IMR-90 (cell line): ENCODE measurements at regions not wholly inside any gene's neighbourhood (a gene's known extent, or its start where the extent isn't known, plus 50 kb on each side); places are given as distances from the start of the nearest gene placed in this dataset.
A peak's percentile ranks its signal among the peaks of the same experiment; 100 is the strongest.

ENCODE experiments used
- ATAC-seq: fragments of 200-7000 bp; cut with Tn5 transposase; 2 replicates; pipeline ENCODE4 v1.9.1; 2020; ENCODE audit warnings: low read depth, mild to moderate bottlenecking, moderate library complexity
- BruUV-seq: library from RNA; stranded (reverse); fragments of 400-500 nt; replicated peaks from 2 replicates; lab custom pipeline; 2021; lab: Mats Ljungman, UMichigan
- CTCF ChIA-PET: fragments of 300-600 bp; formaldehyde crosslinking; extraction: SDS; loops from one replicate; lab custom pipeline; 2021; ENCODE audit warnings: antibody characterized with exemption; lab: Yijun Ruan, JAX
- POLR2A ChIA-PET: fragments of 300-600 bp; sonication (Branson Sonifier 250); formaldehyde crosslinking; loops from one replicate; lab custom pipeline; 2022; ENCODE audit warnings: antibody characterized with exemption; ENCODE audit not compliant: unreplicated experiment; lab: Charles Lee
- DNase-seq: peaks from one replicate; pipeline ENCODE4 v3.0.0; 2013
- H2AFZ ChIP-seq: replicated peaks from 2 replicates; pipeline ENCODE3; 2013; ENCODE audit warnings: low read length, mild to moderate bottlenecking; ENCODE audit not compliant: poor library complexity
- H2AK5ac ChIP-seq: 2 replicates; pipeline ENCODE4 v1.6.1; 2013; ENCODE audit warnings: low read depth, low read length, inconsistent platforms
- H2AK9ac ChIP-seq: replicated peaks from 2 replicates; pipeline ENCODE3; 2013; ENCODE audit warnings: mild to moderate bottlenecking, low read depth, low read length, moderate library complexity; ENCODE audit not compliant: poor library complexity
- H2BK120ac ChIP-seq: 2 replicates; pipeline ENCODE4 v1.6.1; 2013; ENCODE audit warnings: low read depth, low read length, inconsistent platforms
- H2BK15ac ChIP-seq: 3 replicates; pipeline ENCODE4 v1.6.1; 2013; ENCODE audit warnings: low read depth, low read length, inconsistent platforms
- H2BK20ac ChIP-seq: 2 replicates; pipeline ENCODE4 v1.6.1; 2013; ENCODE audit warnings: low read depth, mild to moderate bottlenecking, inconsistent platforms, low read length, moderate library complexity
- H2BK5ac ChIP-seq: 2 replicates; pipeline ENCODE4 v1.6.1; 2013; ENCODE audit warnings: mild to moderate bottlenecking, low read depth, low read length, inconsistent platforms; ENCODE audit not compliant: poor library complexity, severe bottlenecking
- H3K14ac ChIP-seq: replicated peaks from 2 replicates; pipeline ENCODE4 v1.6.1; 2013; ENCODE audit warnings: low read depth, low read length, inconsistent platforms
- H3K18ac ChIP-seq: 2 replicates; pipeline ENCODE4 v1.6.1; 2013; ENCODE audit warnings: low read depth, low read length, control low read depth
- H3K23ac ChIP-seq: 2 replicates; pipeline ENCODE4 v1.6.1; 2013; ENCODE audit warnings: low read depth, low read length, inconsistent platforms
- H3K27ac ChIP-seq: 2 replicates; pipeline ENCODE4 v1.5.1; 2013; ENCODE audit warnings: mild to moderate bottlenecking, control low read depth, low read length; ENCODE audit not compliant: insufficient read depth
- H3K27me3 ChIP-seq: 2 replicates; pipeline ENCODE4 v1.6.1; 2013; ENCODE audit warnings: low read length; ENCODE audit not compliant: control insufficient read depth, insufficient read depth
- H3K36me3 ChIP-seq: 2 replicates; pipeline ENCODE4 v1.6.1; 2013; ENCODE audit warnings: low read length, mixed read lengths; ENCODE audit not compliant: control insufficient read depth, insufficient read depth
- H3K4ac ChIP-seq: 2 replicates; pipeline ENCODE4 v1.6.1; 2013; ENCODE audit warnings: low read depth, low read length, inconsistent platforms
- H3K4me1 ChIP-seq: 2 replicates; pipeline ENCODE4 v1.6.1; 2013; ENCODE audit warnings: low read length, mixed read lengths; ENCODE audit not compliant: control insufficient read depth, insufficient read depth
- H3K4me2 ChIP-seq: 2 replicates; pipeline ENCODE4 v1.6.1; 2013; ENCODE audit warnings: low read depth, mild to moderate bottlenecking, control low read depth, low read length, moderate library complexity
- H3K4me3 ChIP-seq: 2 replicates; pipeline ENCODE4 v1.5.1; 2013; ENCODE audit warnings: low read depth, mild to moderate bottlenecking, control low read depth, low read length, moderate library complexity; ENCODE audit not compliant: insufficient read depth
- H3K56ac ChIP-seq: 2 replicates; pipeline ENCODE4 v1.6.1; 2013; ENCODE audit warnings: low read length, inconsistent platforms; ENCODE audit not compliant: insufficient read depth; ENCODE audit errors: extremely low read depth
- H3K79me1 ChIP-seq, 2 experiments: 2 replicates each; pipeline ENCODE4 v1.6.1; 2013; ENCODE audit warnings: low read length in 2 of 2, inconsistent platforms in 1 of 2, low read depth in 1 of 2
- H3K9ac ChIP-seq: 2 replicates; pipeline ENCODE4 v1.6.1; 2013; ENCODE audit warnings: low read depth, low read length, control low read depth
- H3K9me1 ChIP-seq: 2 replicates; pipeline ENCODE4 v1.6.1; 2013; ENCODE audit warnings: low read length, inconsistent platforms; ENCODE audit not compliant: insufficient read depth
- H3K9me3 ChIP-seq: 2 replicates; pipeline ENCODE4 v1.6.1; 2013; ENCODE audit warnings: low read length; ENCODE audit not compliant: control insufficient read depth, insufficient read depth
- H4K20me1 ChIP-seq: 2 replicates; pipeline ENCODE4 v1.6.1; 2013; ENCODE audit warnings: low read length, inconsistent platforms; ENCODE audit not compliant: insufficient read depth
- H4K5ac ChIP-seq: 2 replicates; pipeline ENCODE4 v1.6.1; 2013; ENCODE audit warnings: mild to moderate bottlenecking, low read depth, low read length, control low read depth
- H4K8ac ChIP-seq, 2 experiments: 2 replicates each; pipeline ENCODE4 v1.6.1; 2013; ENCODE audit warnings: low read depth in 2 of 2, low read length in 2 of 2, control low read depth in 1 of 2, inconsistent platforms in 1 of 2
- H4K91ac ChIP-seq: 2 replicates; pipeline ENCODE4 v1.6.1; 2013; ENCODE audit warnings: low read depth, low read length, inconsistent platforms; ENCODE audit not compliant: insufficient read depth
- CEBPB ChIP-seq: IDR thresholded peaks from 2 replicates; pipeline ENCODE4 v1.6.1; 2012; ENCODE audit warnings: low read depth, low read length, improper control_type of control experiment
- WGBS, 2 experiments: methylation state at CpG; one replicate each; pipeline versions ENCODE4 v1.1.5 to v1.1.7; 2013; ENCODE audit warnings: missing lambda C conversion rate in 2 of 2; ENCODE audit not compliant: insufficient read length in 1 of 2; ENCODE audit errors: extremely low coverage in 2 of 2; 5-methylcytosine and 5-hydroxymethylcytosine counted together
- dilution Hi-C: fragments of 300-500 bp; cut with HindIII; formaldehyde crosslinking; loops from one replicate; pipeline ENCODE4 v1.14.3; 2018; ENCODE audit warnings: low sequenced_read_pairs; ENCODE audit not compliant: unreplicated experiment
- in situ Hi-C: fragments of 300-500 bp; cut with MboI; formaldehyde crosslinking; loops from 3 replicates; pipeline ENCODE4 v1.14.3; 2019; ENCODE audit warnings: low sequenced_read_pairs, inconsistent platforms, mixed read lengths
- intact Hi-C: fragments of 100-400 bp; cut with micrococcal nuclease; formaldehyde crosslinking; loops from 2 replicates; pipeline ENCODE4 v1.10.0; 2022
- TF ChIP-seq, protein P1 (sequence below): fragments of 150-350 bp; IDR thresholded peaks from 2 replicates; pipeline ENCODE4 v1.6.1; 2016; ENCODE audit warnings: low read depth, mild to moderate bottlenecking, low read length, moderate library complexity, borderline replicate concordance

- WGBS, 2 experiments = no CpG with 5 or more reads among the region's 2 CpGs
- H4K91ac ChIP-seq = no peak overlapping the region
- no peak overlapping the region for H2AK5ac ChIP-seq
- no peak overlapping the region for H3K4me3 ChIP-seq
- no peak overlapping the region for H3K18ac ChIP-seq
- BruUV-seq = no TSS peak
- H2AK9ac ChIP-seq = no peak overlapping the region
- no peak overlapping the region for H3K56ac ChIP-seq
- H4K20me1 ChIP-seq = no peaks in the 10 kb centered on the region
- H3K4me1 ChIP-seq = peaks cover 8% of the 10 kb centered on the region
- H3K23ac ChIP-seq = no peak overlapping the region
- ChIA-PET CTCF (no interaction called here), POLR2A (no interaction called here)
- no peak overlapping the region for H2BK5ac ChIP-seq
- no peak overlapping the region for H2BK20ac ChIP-seq
- H3K14ac ChIP-seq = no peak overlapping the region
- H3K27me3 ChIP-seq = no peaks in the 10 kb centered on the region
- intact Hi-C loops = no loop called here
- no peak overlapping the region for H2BK120ac ChIP-seq
- DNase-seq (peak; percentile 93), ATAC-seq (peak; percentile 89)
- H3K9me1 ChIP-seq = no peaks in the 10 kb centered on the region
- no peaks in the 10 kb centered on the region for H3K9me3 ChIP-seq
- H4K8ac ChIP-seq = no peak overlapping the region
- no peak overlapping the region for H3K9ac ChIP-seq
- H3K36me3 ChIP-seq = no peaks in the 10 kb centered on the region
- no peak overlapping the region for H2AFZ ChIP-seq
- in situ Hi-C loops = no loop called here
- no peak overlapping the region for H4K5ac ChIP-seq
- no peak overlapping the region for H2BK15ac ChIP-seq
- peak; percentile 33; the same call in 1 of the 2 replicates for TF ChIP-seq CEBPB
- TF ChIP-seq, protein P1, sequence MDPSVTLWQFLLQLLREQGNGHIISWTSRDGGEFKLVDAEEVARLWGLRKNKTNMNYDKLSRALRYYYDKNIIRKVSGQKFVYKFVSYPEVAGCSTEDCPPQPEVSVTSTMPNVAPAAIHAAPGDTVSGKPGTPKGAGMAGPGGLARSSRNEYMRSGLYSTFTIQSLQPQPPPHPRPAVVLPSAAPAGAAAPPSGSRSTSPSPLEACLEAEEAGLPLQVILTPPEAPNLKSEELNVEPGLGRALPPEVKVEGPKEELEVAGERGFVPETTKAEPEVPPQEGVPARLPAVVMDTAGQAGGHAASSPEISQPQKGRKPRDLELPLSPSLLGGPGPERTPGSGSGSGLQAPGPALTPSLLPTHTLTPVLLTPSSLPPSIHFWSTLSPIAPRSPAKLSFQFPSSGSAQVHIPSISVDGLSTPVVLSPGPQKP = no peak
- H3K4me2 ChIP-seq = peak overlapping the region; percentile 26; the same call in 1 of the 2 replicates
- H3K79me1 ChIP-seq = no peaks in the 10 kb centered on the region
- dilution Hi-C loops = no loop called here
- H3K27ac ChIP-seq = no peak overlapping the region
- H3K4ac ChIP-seq = no peak overlapping the region
These were observed 786.6 kb upstream of the SLITRK6 start for GRCh38 chr13:86585835-86586234.
